ENCODE measurements at regions not wholly inside any gene's neighbourhood (a gene's known extent, or its start where the extent isn't known, plus 50 kb on each side); places are given as distances from the start of the nearest gene placed in this dataset.

- H3K4me2 ChIP-seq (ENCODE audit: control insufficient read depth, insufficient read depth), result no peak overlapping the region
- FAIRE-seq (no peak), DNase-seq (ENCODE audit: low read depth, low spot score) (no peak), ATAC-seq (no peak)
- CTCF ChIA-PET, result no interaction called here
- H3K9ac ChIP-seq (ENCODE audit: control insufficient read depth, insufficient read depth, low read length), result no peak overlapping the region
- SMC1A ChIA-PET (ENCODE audit: uncharacterized antibody, unreplicated experiment), result no interaction called here
- no peaks in the 10 kb centered on the region for H4K20me1 ChIP-seq (ENCODE audit: control insufficient read depth, insufficient read depth)
- 0% methylated on average over 1 of the region's 1 CpG for WGBS (ENCODE audit: insufficient coverage, insufficient replicate concordance, low lambda C conversion rate, missing lambda C conversion rate)
- no peaks in the 10 kb centered on the region for H3K4me1 ChIP-seq (ENCODE audit: control insufficient read depth, insufficient read depth, low read length)
- no peak overlapping the region for H3K4me3 ChIP-seq
- H3K9me3 ChIP-seq (replicated peaks; ENCODE audit: control insufficient read depth, insufficient read depth, low read length), result no peaks in the 10 kb centered on the region
- BruUV-seq (replicated peaks), result no TSS peak
- POLR2A ChIA-PET, result no interaction called here
- TF ChIP-seq, protein P1, sequence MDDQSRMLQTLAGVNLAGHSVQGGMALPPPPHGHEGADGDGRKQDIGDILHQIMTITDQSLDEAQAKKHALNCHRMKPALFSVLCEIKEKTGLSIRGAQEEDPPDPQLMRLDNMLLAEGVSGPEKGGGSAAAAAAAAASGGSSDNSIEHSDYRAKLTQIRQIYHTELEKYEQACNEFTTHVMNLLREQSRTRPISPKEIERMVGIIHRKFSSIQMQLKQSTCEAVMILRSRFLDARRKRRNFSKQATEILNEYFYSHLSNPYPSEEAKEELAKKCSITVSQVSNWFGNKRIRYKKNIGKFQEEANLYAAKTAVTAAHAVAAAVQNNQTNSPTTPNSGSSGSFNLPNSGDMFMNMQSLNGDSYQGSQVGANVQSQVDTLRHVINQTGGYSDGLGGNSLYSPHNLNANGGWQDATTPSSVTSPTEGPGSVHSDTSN (IDR thresholded peaks at IDR 0.05; ENCODE audit: insufficient replicate concordance, low read depth, low read length), result no peak
- TF ChIP-seq HDAC2 (IDR thresholded peaks at IDR 0.05) (no peak), FOS (IDR thresholded peaks at IDR 0.05; ENCODE audit: borderline replicate concordance, extremely low read depth, insufficient read length) (no peak), TAF1 (IDR thresholded peaks at IDR 0.05; ENCODE audit: borderline replicate concordance, low read depth, low read length) (no peak), ZNF207 (IDR thresholded peaks at IDR 0.05; ENCODE audit: borderline replicate concordance) (no peak), NFYB (IDR thresholded peaks at IDR 0.05; ENCODE audit: insufficient read depth, low read depth, low read length) (no peak), CHD2 (IDR thresholded peaks at IDR 0.05; ENCODE audit: borderline replicate concordance, low read depth, low read length) (no peak), MXI1 (IDR thresholded peaks at IDR 0.05; ENCODE audit: low read depth, low read length) (no peak), STAT3 (IDR thresholded peaks at IDR 0.05; ENCODE audit: low read depth, low read length) (no peak), RELA (IDR thresholded peaks at IDR 0.05; ENCODE audit: borderline replicate concordance, partially characterized antibody) (no peak), LARP7 (IDR thresholded peaks at IDR 0.05) (no peak), NR2C1 (IDR thresholded peaks at IDR 0.05) (no peak), SP1 (IDR thresholded peaks at IDR 0.05; ENCODE audit: low read depth, low read length) (no peak), ZNF622 (IDR thresholded peaks at IDR 0.05) (no peak), ZNF217 (IDR thresholded peaks at IDR 0.05) (no peak), IRF3 (IDR thresholded peaks at IDR 0.05) (no peak)
- TF ChIP-seq, protein P2, sequence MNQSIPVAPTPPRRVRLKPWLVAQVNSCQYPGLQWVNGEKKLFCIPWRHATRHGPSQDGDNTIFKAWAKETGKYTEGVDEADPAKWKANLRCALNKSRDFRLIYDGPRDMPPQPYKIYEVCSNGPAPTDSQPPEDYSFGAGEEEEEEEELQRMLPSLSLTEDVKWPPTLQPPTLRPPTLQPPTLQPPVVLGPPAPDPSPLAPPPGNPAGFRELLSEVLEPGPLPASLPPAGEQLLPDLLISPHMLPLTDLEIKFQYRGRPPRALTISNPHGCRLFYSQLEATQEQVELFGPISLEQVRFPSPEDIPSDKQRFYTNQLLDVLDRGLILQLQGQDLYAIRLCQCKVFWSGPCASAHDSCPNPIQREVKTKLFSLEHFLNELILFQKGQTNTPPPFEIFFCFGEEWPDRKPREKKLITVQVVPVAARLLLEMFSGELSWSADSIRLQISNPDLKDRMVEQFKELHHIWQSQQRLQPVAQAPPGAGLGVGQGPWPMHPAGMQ (IDR thresholded peaks at IDR 0.05; ENCODE audit: borderline replicate concordance), result no peak
- TF ChIP-seq, protein P3, sequence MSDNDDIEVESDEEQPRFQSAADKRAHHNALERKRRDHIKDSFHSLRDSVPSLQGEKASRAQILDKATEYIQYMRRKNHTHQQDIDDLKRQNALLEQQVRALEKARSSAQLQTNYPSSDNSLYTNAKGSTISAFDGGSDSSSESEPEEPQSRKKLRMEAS (IDR thresholded peaks at IDR 0.05; ENCODE audit: low read depth, low read length), result no peak
- TF ChIP-seq, protein P4, sequence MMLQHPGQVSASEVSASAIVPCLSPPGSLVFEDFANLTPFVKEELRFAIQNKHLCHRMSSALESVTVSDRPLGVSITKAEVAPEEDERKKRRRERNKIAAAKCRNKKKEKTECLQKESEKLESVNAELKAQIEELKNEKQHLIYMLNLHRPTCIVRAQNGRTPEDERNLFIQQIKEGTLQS (IDR thresholded peaks at IDR 0.05; ENCODE audit: borderline replicate concordance, extremely low read depth, low read depth, low read length), result no peak
- in situ Hi-C loops (cut with MboI), result no loop called here
- no peak overlapping the region for H2AFZ ChIP-seq (ENCODE audit: control insufficient read depth, low read depth, low read length)
- H3K36me3 ChIP-seq (ENCODE audit: control insufficient read depth in 2 of 2, insufficient read depth in 2 of 2, low read length in 1 of 2), result no peaks in the 10 kb centered on the region
- H3K79me2 ChIP-seq (ENCODE audit: control insufficient read depth, insufficient read depth, low read length), result no peaks in the 10 kb centered on the region
- RAD21 ChIA-PET (ENCODE audit: unreplicated experiment), result no interaction called here
- no peak overlapping the region for H3K27ac ChIP-seq (ENCODE audit: control insufficient read depth, insufficient read depth)
- no peaks in the 10 kb centered on the region for H3K27me3 ChIP-seq (replicated peaks in 1 of 2; ENCODE audit: control insufficient read depth in 2 of 2, insufficient read depth in 2 of 2, low read length in 1 of 2)
- intact Hi-C loops (cut with micrococcal nuclease; ENCODE audit: unreplicated experiment), result no loop called here
Measured at GRCh38 chr6:19159089-19159488, 678.1 kb upstream of the ID4 start.

Data from GM12878 (cell line).